ENCODE measurements at regions not wholly inside any gene's neighbourhood (a gene's known extent, or its start where the extent isn't known, plus 50 kb on each side); places are given as distances from the start of the nearest gene placed in this dataset.

DNA sequence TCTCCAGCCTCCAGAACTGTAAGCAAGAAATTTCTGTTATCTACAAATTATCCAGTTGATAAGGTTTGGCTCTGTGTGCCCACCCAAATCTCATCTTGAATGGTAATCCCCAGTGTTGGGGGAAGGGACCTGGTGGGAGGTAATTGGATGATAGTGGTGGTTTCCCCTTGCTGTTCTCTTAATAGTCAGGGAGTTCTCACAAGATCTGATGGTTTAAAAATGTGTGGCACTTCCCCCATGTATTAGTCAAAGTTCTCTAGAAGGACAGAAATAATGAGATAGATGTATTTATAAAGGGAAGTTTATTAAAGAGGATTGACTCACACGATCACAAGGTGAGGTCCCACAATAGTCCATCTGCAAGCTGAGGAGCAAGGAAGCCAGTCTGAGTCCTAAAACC lies 56.2 kb upstream of the APBB1IP start:
- Histone ChIP-seq H3K36me3 (ENCODE audit: control insufficient read depth in 4 of 4, insufficient read depth in 4 of 4, low read length in 4 of 4) (no peaks in the 10 kb centered on the region), H3K9me3 (ENCODE audit: control insufficient read depth in 4 of 4, insufficient read depth in 3 of 4, low read length in 3 of 4) (no peaks in the 10 kb centered on the region), H3K4me3 (no peak overlapping the region), H3K9ac (ENCODE audit: insufficient read depth in 1 of 2, low read length in 2 of 2) (no peak overlapping the region), H3K4me1 (ENCODE audit: control insufficient read depth in 5 of 5, insufficient read depth in 5 of 5, low read length in 5 of 5) (no peaks in the 10 kb centered on the region), H3K27ac (ENCODE audit: low read depth in 1 of 2, low read length in 1 of 2) (no peak overlapping the region), H3K27me3 (ENCODE audit: control insufficient read depth in 3 of 3, insufficient read depth in 3 of 3, low read length in 2 of 3) (no peaks in the 10 kb centered on the region)
- ATAC-seq (ENCODE audit: insufficient read depth, low FRiP score) (no peak), DNase-seq (no peak)
- TF ChIP-seq, protein P1, sequence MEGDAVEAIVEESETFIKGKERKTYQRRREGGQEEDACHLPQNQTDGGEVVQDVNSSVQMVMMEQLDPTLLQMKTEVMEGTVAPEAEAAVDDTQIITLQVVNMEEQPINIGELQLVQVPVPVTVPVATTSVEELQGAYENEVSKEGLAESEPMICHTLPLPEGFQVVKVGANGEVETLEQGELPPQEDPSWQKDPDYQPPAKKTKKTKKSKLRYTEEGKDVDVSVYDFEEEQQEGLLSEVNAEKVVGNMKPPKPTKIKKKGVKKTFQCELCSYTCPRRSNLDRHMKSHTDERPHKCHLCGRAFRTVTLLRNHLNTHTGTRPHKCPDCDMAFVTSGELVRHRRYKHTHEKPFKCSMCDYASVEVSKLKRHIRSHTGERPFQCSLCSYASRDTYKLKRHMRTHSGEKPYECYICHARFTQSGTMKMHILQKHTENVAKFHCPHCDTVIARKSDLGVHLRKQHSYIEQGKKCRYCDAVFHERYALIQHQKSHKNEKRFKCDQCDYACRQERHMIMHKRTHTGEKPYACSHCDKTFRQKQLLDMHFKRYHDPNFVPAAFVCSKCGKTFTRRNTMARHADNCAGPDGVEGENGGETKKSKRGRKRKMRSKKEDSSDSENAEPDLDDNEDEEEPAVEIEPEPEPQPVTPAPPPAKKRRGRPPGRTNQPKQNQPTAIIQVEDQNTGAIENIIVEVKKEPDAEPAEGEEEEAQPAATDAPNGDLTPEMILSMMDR (IDR thresholded peaks at IDR 0.05; ENCODE audit: control extremely low read depth, extremely low read depth): no peak
- 73 to 82% methylated on average over 1 of the region's 1 CpG for WGBS, 2 donors

DNA sequence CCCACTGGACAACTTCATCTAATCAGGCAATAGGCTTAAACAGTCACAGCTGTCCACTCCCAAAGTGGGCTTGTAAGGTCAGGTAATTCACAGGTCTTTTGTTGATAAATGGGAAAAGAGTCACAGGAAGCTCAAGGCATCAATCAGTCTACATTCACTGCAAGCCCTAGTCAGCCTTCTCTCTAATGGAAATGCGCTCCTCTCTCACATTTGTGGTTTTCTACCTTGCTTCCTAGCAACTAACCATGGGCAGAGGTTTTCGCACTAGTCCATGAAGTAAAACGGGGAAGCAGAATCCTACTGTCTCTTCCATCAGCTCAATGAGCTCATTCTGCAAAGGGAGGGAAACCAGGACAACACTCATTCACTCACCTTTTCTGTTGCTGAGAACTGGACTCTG lies 53.5 kb upstream of the APBB1IP start:
- ATAC-seq (ENCODE audit: insufficient read depth, low FRiP score) (no peak), DNase-seq (no peak)
- Histone ChIP-seq H3K36me3 (ENCODE audit: control insufficient read depth in 4 of 4, insufficient read depth in 4 of 4, low read length in 4 of 4) (no peaks in the 10 kb centered on the region), H3K9me3 (ENCODE audit: control insufficient read depth in 4 of 4, insufficient read depth in 3 of 4, low read length in 3 of 4) (peaks cover 0 to 2% (median 0%) of the 10 kb centered on the region in 4 donors), H3K4me3 (no peak overlapping the region), H3K4me1 (ENCODE audit: control insufficient read depth in 5 of 5, insufficient read depth in 5 of 5, low read length in 5 of 5) (no peaks in the 10 kb centered on the region), H3K9ac (ENCODE audit: insufficient read depth in 1 of 2, low read length in 2 of 2) (no peak overlapping the region), H3K27me3 (ENCODE audit: control insufficient read depth in 3 of 3, insufficient read depth in 3 of 3, low read length in 2 of 3) (no peaks in the 10 kb centered on the region), H3K27ac (ENCODE audit: low read depth in 1 of 2, low read length in 1 of 2) (no peak overlapping the region)
- TF ChIP-seq, protein P1 (IDR thresholded peaks at IDR 0.05; ENCODE audit: control extremely low read depth, extremely low read depth): no peak
- 65 to 71% methylated on average over 3 of the region's 3 CpGs for WGBS, 2 donors

DNA sequence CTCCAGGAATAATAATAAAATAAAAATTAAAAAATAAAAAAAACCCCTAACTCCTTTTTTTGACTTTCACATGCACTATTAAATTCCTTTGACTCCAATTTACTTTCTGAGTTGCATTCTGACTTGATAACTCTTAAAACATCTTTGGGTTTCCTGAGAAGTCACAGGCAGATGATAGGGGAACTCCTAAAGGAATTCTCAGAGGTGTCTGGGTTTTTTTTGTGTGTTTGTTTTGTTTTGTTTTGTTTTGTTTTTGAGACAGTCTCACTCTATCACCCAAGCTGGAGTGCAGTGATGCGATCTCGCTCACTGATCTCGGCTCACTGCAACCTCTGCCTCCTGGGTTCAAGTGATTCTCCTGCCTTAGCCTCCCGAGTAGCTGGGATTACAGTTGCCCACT lies 52.7 kb upstream of the APBB1IP start:
- Histone ChIP-seq H3K27ac (ENCODE audit: low read depth in 1 of 2, low read length in 1 of 2) (no peak overlapping the region), H3K9ac (ENCODE audit: insufficient read depth in 1 of 2, low read length in 2 of 2) (no peak overlapping the region), H3K9me3 (ENCODE audit: control insufficient read depth in 4 of 4, insufficient read depth in 3 of 4, low read length in 3 of 4) (peaks cover 0 to 4% (median 0%) of the 10 kb centered on the region in 4 donors), H3K4me3 (no peak overlapping the region), H3K27me3 (ENCODE audit: control insufficient read depth in 3 of 3, insufficient read depth in 3 of 3, low read length in 2 of 3) (no peaks in the 10 kb centered on the region), H3K4me1 (ENCODE audit: control insufficient read depth in 5 of 5, insufficient read depth in 5 of 5, low read length in 5 of 5) (no peaks in the 10 kb centered on the region), H3K36me3 (ENCODE audit: control insufficient read depth in 4 of 4, insufficient read depth in 4 of 4, low read length in 4 of 4) (no peaks in the 10 kb centered on the region)
- DNase-seq (no peak), ATAC-seq (ENCODE audit: insufficient read depth, low FRiP score) (no peak)
- TF ChIP-seq, protein P1 (IDR thresholded peaks at IDR 0.05; ENCODE audit: control extremely low read depth, extremely low read depth): no peak
- WGBS, 2 donors: 70 to 82% methylated on average over 4 of the region's 4 CpGs

DNA sequence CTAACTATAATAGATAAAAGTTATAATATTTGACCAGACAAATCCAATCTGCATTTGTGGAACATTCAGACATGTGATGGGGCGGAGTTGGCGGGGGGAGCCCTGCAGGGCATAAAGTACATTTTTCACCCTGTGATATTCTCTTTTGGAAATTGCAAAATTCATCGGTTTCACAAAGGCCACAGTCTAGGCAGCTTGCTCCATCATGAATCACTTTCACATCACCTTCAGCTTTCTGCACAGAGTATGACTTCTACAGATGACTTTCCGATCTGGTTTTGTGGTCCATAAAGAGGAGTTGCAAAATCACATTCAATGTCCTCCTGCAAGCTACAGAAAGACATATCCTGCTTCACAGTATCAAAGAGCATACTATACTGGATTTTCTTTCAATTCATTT lies 51.4 kb upstream of the APBB1IP start:
- DNase-seq (no peak), ATAC-seq (ENCODE audit: insufficient read depth, low FRiP score) (no peak)
- Histone ChIP-seq H3K27me3 (ENCODE audit: control insufficient read depth in 3 of 3, insufficient read depth in 3 of 3, low read length in 2 of 3) (peaks cover 0 to 5% (median 3%) of the 10 kb centered on the region in 3 donors), H3K27ac (ENCODE audit: low read depth in 1 of 2, low read length in 1 of 2) (no peak overlapping the region), H3K9ac (ENCODE audit: insufficient read depth in 1 of 2, low read length in 2 of 2) (no peak overlapping the region), H3K9me3 (ENCODE audit: control insufficient read depth in 4 of 4, insufficient read depth in 3 of 4, low read length in 3 of 4) (peaks cover 0 to 4% (median 0%) of the 10 kb centered on the region in 4 donors), H3K4me1 (ENCODE audit: control insufficient read depth in 5 of 5, insufficient read depth in 5 of 5, low read length in 5 of 5) (peaks cover 0 to 2% (median 0%) of the 10 kb centered on the region in 5 donors), H3K36me3 (ENCODE audit: control insufficient read depth in 4 of 4, insufficient read depth in 4 of 4, low read length in 4 of 4) (no peaks in the 10 kb centered on the region), H3K4me3 (no peak overlapping the region)
- WGBS, 2 donors: 38 to 68% methylated on average over 4 of the region's 4 CpGs
- TF ChIP-seq, protein P1 (IDR thresholded peaks at IDR 0.05; ENCODE audit: control extremely low read depth, extremely low read depth): no peak

Measured in lung (tissue), 11 donors.